ENCODE measurements at regions not wholly inside any gene's neighbourhood (a gene's known extent, or its start where the extent isn't known, plus 50 kb on each side); places are given as distances from the start of the nearest gene placed in this dataset.

- no peak for TF ChIP-seq POLR2AphosphoS5 (IDR thresholded peaks at IDR 0.05; ENCODE audit: low read depth, low read length)
- no peak for TF ChIP-seq CTCF (IDR thresholded peaks at IDR 0.05)
- no peak for TF ChIP-seq TCF7L2 (IDR thresholded peaks at IDR 0.05; ENCODE audit: low read depth, low read length)
- no peak for TF ChIP-seq REST (IDR thresholded peaks at IDR 0.05; ENCODE audit: insufficient read depth in 1 of 2, low read depth in 2 of 2, low read length in 1 of 2)
Measured at GRCh38 chr2:12361506-12361905, 355.2 kb upstream of the TRIB2 start.

All from Panc1 (cell line).